ENCODE measurements at regions not wholly inside any gene's neighbourhood (a gene's known extent, or its start where the extent isn't known, plus 50 kb on each side); places are given as distances from the start of the nearest gene placed in this dataset.
"Not testable (repeated sequence)": the region's sequence is repeated elsewhere in the genome, so short reads cannot be mapped to it uniquely, and the experiment has no call there.

DNA sequence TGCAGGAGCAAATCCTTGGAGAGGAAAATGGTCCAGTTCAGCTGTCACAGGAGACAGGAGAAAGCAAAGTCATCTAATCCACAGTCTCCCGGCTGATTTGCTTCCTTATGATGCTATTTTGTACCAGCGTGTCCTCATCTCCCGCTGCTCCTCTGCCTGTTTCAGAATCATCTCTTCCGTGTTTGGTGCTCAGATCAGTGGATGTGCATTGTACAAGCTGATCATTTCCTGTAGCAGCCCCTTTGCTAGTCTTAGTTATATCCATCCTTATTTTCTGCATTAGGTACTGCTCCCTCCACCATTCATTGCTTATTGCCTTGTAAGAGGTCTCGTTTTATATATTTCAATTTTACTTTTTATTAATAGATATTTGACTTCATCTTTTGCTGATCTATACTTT is 219.9 kb upstream of the PRSS58 start:
- H4K8ac ChIP-seq (ENCODE audit: low read depth in 2 of 2, low read length in 2 of 2), result peak overlapping the region; percentile 1 to 55; a peak in 2 of 4 replicates
- H4K5ac ChIP-seq (ENCODE audit: low read depth, low read length), result peak overlapping the region; percentile 57; the same call in 1 of the 2 replicates
- peak overlapping the region; percentile 64 for H3K4ac ChIP-seq (ENCODE audit: low read depth, low read length)
- H4K20me1 ChIP-seq (ENCODE audit: insufficient read depth, low read length); H3K27me3 ChIP-seq (ENCODE audit: control insufficient read depth, insufficient read depth, low read length); H2BK5ac ChIP-seq (ENCODE audit: low read depth, low read length, poor library complexity, severe bottlenecking); dilution Hi-C loops (cut with HindIII; ENCODE audit: low sequenced_read_pairs, unreplicated experiment); H3K4me2 ChIP-seq (ENCODE audit: low read depth, low read length); H3K9me3 ChIP-seq (ENCODE audit: control insufficient read depth, insufficient read depth, low read length); BruUV-seq (replicated peaks); H3K18ac ChIP-seq (ENCODE audit: low read depth, low read length); H2AFZ ChIP-seq (replicated peaks; ENCODE audit: low read length, poor library complexity); in situ Hi-C loops (cut with MboI; ENCODE audit: low sequenced_read_pairs); H3K4me3 ChIP-seq (ENCODE audit: insufficient read depth, low read depth, low read length); H3K79me1 ChIP-seq (ENCODE audit: low read depth in 1 of 2, low read length in 2 of 2); H3K27ac ChIP-seq (ENCODE audit: insufficient read depth, low read length); H2AK9ac ChIP-seq (replicated peaks; ENCODE audit: low read depth, low read length, poor library complexity); H2BK15ac ChIP-seq (ENCODE audit: low read depth, low read length); H3K23ac ChIP-seq (ENCODE audit: low read depth, low read length); ATAC-seq (ENCODE audit: low read depth); H3K36me3 ChIP-seq (ENCODE audit: control insufficient read depth, insufficient read depth, low read length); H3K9ac ChIP-seq (ENCODE audit: low read depth, low read length); H3K9me1 ChIP-seq (ENCODE audit: insufficient read depth, low read length); DNase-seq; intact Hi-C loops (cut with micrococcal nuclease); H3K56ac ChIP-seq (ENCODE audit: extremely low read depth, insufficient read depth, low read length): not testable (repeated sequence)
- peak overlapping the region; percentile 59; the same call in 1 of the 2 replicates for H2AK5ac ChIP-seq (ENCODE audit: low read depth, low read length)
- peak overlapping the region; percentile 75; the same call in 1 of the 2 replicates for H2BK20ac ChIP-seq (ENCODE audit: low read depth, low read length)
- CTCF ChIA-PET, result interaction anchor here (0.6 to 2.3 kb wide), 9 partner anchors 11 to 83 kb away, joined by 3 to 19 read pairs (median 6); no protein-coding TSS in a partner anchor
- peak overlapping the region; percentile 62 for H2BK120ac ChIP-seq (ENCODE audit: low read depth, low read length)
- peak overlapping the region; percentile 87 for H3K14ac ChIP-seq (replicated peaks; ENCODE audit: low read depth, low read length)
- peak overlapping the region; percentile 41 for H4K91ac ChIP-seq (ENCODE audit: insufficient read depth, low read depth, low read length)
- POLR2A ChIA-PET (ENCODE audit: unreplicated experiment), result interaction anchor here (1.1 kb wide), 1 partner anchor 10 kb away, joined by 3 read pairs; no protein-coding TSS in a partner anchor
- peaks cover 15% of the 10 kb centered on the region for H3K4me1 ChIP-seq (ENCODE audit: control insufficient read depth, insufficient read depth, low read length)
- WGBS, 2 experiments (ENCODE audit: extremely low coverage in 2 of 2, insufficient read length in 1 of 2), result no CpG with 5 or more reads among the region's 5 CpGs
